ENCODE measurements at regions not wholly inside any gene's neighbourhood (a gene's known extent, or its start where the extent isn't known, plus 50 kb on each side); places are given as distances from the start of the nearest gene placed in this dataset.
"Not testable (repeated sequence)": the region's sequence is repeated elsewhere in the genome, so short reads cannot be mapped to it uniquely, and the experiment has no call there.

GRCh38 chr15:66994927-66995656, 70.3 kb upstream of the SMAD3 start:
- DNase-seq (ENCODE audit: low spot score): no peak
- TF ChIP-seq CTCF (IDR thresholded peaks at IDR 0.05): no peak
- no peak for ATAC-seq (ENCODE audit: low FRiP score)

- no peak for TF ChIP-seq CTCF (IDR thresholded peaks at IDR 0.05)
- DNase-seq (ENCODE audit: low spot score): no peak
- no peak for ATAC-seq (ENCODE audit: low FRiP score)
These were observed 69.3 kb upstream of the SMAD3 start for GRCh38 chr15:66996094-66996493.

- ATAC-seq (ENCODE audit: low FRiP score) (no peak), DNase-seq (ENCODE audit: low spot score) (no peak)
- no peak for TF ChIP-seq CTCF (IDR thresholded peaks at IDR 0.05)
These were observed 68.2 kb upstream of the SMAD3 start for GRCh38 chr15:66997212-66997611.

GRCh38 chr15:66998234-66998633, 67.2 kb upstream of the SMAD3 start:
- DNase-seq (ENCODE audit: low spot score); ATAC-seq (ENCODE audit: low FRiP score): not testable (repeated sequence)

- DNase-seq (ENCODE audit: low spot score) (no peak), ATAC-seq (ENCODE audit: low FRiP score) (no peak)
- TF ChIP-seq CTCF (IDR thresholded peaks at IDR 0.05): no peak
These were observed 66.1 kb upstream of the SMAD3 start for GRCh38 chr15:66999046-66999968.

GRCh38 chr15:67000896-67001295, 64.5 kb upstream of the SMAD3 start:
- no peak for TF ChIP-seq CTCF (IDR thresholded peaks at IDR 0.05)
- no peak for DNase-seq (ENCODE audit: low spot score)
- ATAC-seq (ENCODE audit: low FRiP score): no peak

- ATAC-seq (ENCODE audit: low FRiP score): no peak
- DNase-seq (ENCODE audit: low spot score): no peak
- no peak for TF ChIP-seq CTCF (IDR thresholded peaks at IDR 0.05)
These were observed 63.0 kb upstream of the SMAD3 start for GRCh38 chr15:67002368-67002767.

Data from omental fat pad (tissue), 3 donors.